H9 (cell line): ENCODE measurements at regions not wholly inside any gene's neighbourhood (a gene's known extent, or its start where the extent isn't known, plus 50 kb on each side); places are given as distances from the start of the nearest gene placed in this dataset.

Source experiments
- DNase-seq: peaks from one replicate; pipeline ENCODE4 v3.0.0-alpha.2; 2017
- H2AFZ ChIP-seq: one replicate; pipeline ENCODE4 v1.6.1; 2013; ENCODE audit warnings: mild to moderate bottlenecking, low read length, control low read depth, moderate library complexity
- H2AK5ac ChIP-seq: 2 replicates; pipeline ENCODE4 v1.6.1; 2013; ENCODE audit warnings: low read length, control low read depth, mixed read lengths; ENCODE audit not compliant: insufficient read length
- H2BK120ac ChIP-seq: one replicate; pipeline ENCODE4 v1.6.1; 2013; ENCODE audit warnings: low read depth, mild to moderate bottlenecking, low read length, control low read depth, inconsistent platforms; ENCODE audit not compliant: poor library complexity, severe bottlenecking
- H2BK12ac ChIP-seq: 2 replicates; pipeline ENCODE4 v1.6.1; 2013; ENCODE audit warnings: low read length, control low read depth, mixed read lengths, low read depth; ENCODE audit not compliant: insufficient read length
- H2BK15ac ChIP-seq: 2 replicates; pipeline ENCODE4 v1.6.1; 2013; ENCODE audit warnings: low read depth, low read length, control low read depth
- H2BK20ac ChIP-seq: one replicate; pipeline ENCODE4 v1.6.1; 2013; ENCODE audit warnings: low read depth, mild to moderate bottlenecking, low read length, control low read depth, inconsistent platforms; ENCODE audit not compliant: poor library complexity, severe bottlenecking
- H2BK5ac ChIP-seq: 2 replicates; pipeline ENCODE4 v1.6.1; 2013; ENCODE audit warnings: low read length, control low read depth, mixed read lengths; ENCODE audit not compliant: insufficient read length
- H3K14ac ChIP-seq: 2 replicates; pipeline ENCODE4 v1.6.1; 2013; ENCODE audit warnings: low read length, control low read depth; ENCODE audit not compliant: insufficient read depth
- H3K18ac ChIP-seq: 2 replicates; pipeline ENCODE4 v1.6.1; 2013; ENCODE audit warnings: low read depth, mild to moderate bottlenecking, mixed read lengths, low read length, control low read depth; ENCODE audit not compliant: insufficient read length
- H3K23ac ChIP-seq: 2 replicates; pipeline ENCODE4 v1.6.1; 2013; ENCODE audit warnings: low read length, control low read depth, mixed read lengths, low read depth; ENCODE audit not compliant: insufficient read length
- H3K23me2 ChIP-seq: 2 replicates; pipeline ENCODE4 v1.6.1; 2013; ENCODE audit warnings: low read depth, mild to moderate bottlenecking, mixed read lengths, low read length, control low read depth; ENCODE audit not compliant: insufficient read length, poor library complexity, severe bottlenecking
- H3K27ac ChIP-seq: 2 replicates; pipeline ENCODE4 v1.5.1; 2013; ENCODE audit warnings: low read length, control low read depth, mixed read lengths, low read depth; ENCODE audit not compliant: insufficient read length
- H3K27me3 ChIP-seq: 2 replicates; pipeline ENCODE4 v1.6.1; 2013; ENCODE audit warnings: low read length, control low read depth, inconsistent platforms; ENCODE audit not compliant: insufficient read depth
- H3K4ac ChIP-seq: 2 replicates; pipeline ENCODE4 v1.6.1; 2013; ENCODE audit warnings: low read depth, mild to moderate bottlenecking, control low read depth, inconsistent platforms, low read length, moderate library complexity
- H3K4me1 ChIP-seq: 2 replicates; pipeline ENCODE4 v1.6.1; 2013; ENCODE audit warnings: low read length, control low read depth, inconsistent platforms; ENCODE audit not compliant: insufficient read depth
- H3K4me2 ChIP-seq: 2 replicates; pipeline ENCODE4 v1.6.1; 2013; ENCODE audit warnings: low read length, control low read depth, mixed read lengths; ENCODE audit not compliant: insufficient read length, insufficient read depth
- H3K56ac ChIP-seq: 2 replicates; pipeline ENCODE4 v1.6.1; 2013; ENCODE audit warnings: low read depth, mild to moderate bottlenecking, mixed read lengths, low read length, control low read depth; ENCODE audit not compliant: insufficient read length
- H3K79me1 ChIP-seq: 2 replicates; pipeline ENCODE4 v1.6.1; 2013; ENCODE audit warnings: low read depth, mild to moderate bottlenecking, moderate library complexity, low read length, control low read depth, inconsistent platforms; ENCODE audit not compliant: insufficient read depth, poor library complexity, severe bottlenecking
- H3K79me2 ChIP-seq: 2 replicates; pipeline ENCODE4 v1.6.1; 2013; ENCODE audit warnings: low read length, control low read depth, inconsistent platforms; ENCODE audit not compliant: insufficient read depth
- H3K9ac ChIP-seq: 2 replicates; pipeline ENCODE4 v1.6.1; 2013; ENCODE audit warnings: low read length, control low read depth, mixed read lengths; ENCODE audit not compliant: insufficient read length; ENCODE audit errors: extremely low read depth
- H3K9me3 ChIP-seq: one replicate; pipeline ENCODE4 v1.6.1; 2013; ENCODE audit warnings: low read depth, low read length, inconsistent platforms; ENCODE audit not compliant: control insufficient read depth
- H3T11ph ChIP-seq: one replicate; pipeline ENCODE4 v1.6.1; 2013; ENCODE audit warnings: mild to moderate bottlenecking, low read length, control low read depth, inconsistent platforms
- H4K20me1 ChIP-seq: one replicate; pipeline ENCODE4 v1.6.1; 2013; ENCODE audit not compliant: control insufficient read depth, insufficient read length, insufficient read depth
- H4K5ac ChIP-seq: 2 replicates; pipeline ENCODE4 v1.6.1; 2013; ENCODE audit warnings: low read depth, mild to moderate bottlenecking, mixed read lengths, low read length, control low read depth; ENCODE audit not compliant: insufficient read length
- H4K8ac ChIP-seq: replicated peaks from 2 replicates; pipeline ENCODE4 v1.6.1; 2013; ENCODE audit warnings: low read length, control low read depth, mixed read lengths, low read depth; ENCODE audit not compliant: insufficient read length
- H4K91ac ChIP-seq: 2 replicates; pipeline ENCODE4 v1.6.1; 2013; ENCODE audit warnings: low read depth, mild to moderate bottlenecking, moderate library complexity, mixed read lengths, low read length, control low read depth; ENCODE audit not compliant: insufficient read length
- H3K27ac Mint-ChIP-seq, 3 experiments: 2 replicates in 2 of 3; 3 replicates in 1 of 3; pipeline ENCODE4 v1.8.0; 2020 to 2021; ENCODE audit warnings: mixed read lengths in 3 of 3, mild to moderate bottlenecking in 1 of 3, moderate library complexity in 1 of 3
- H3K27me3 Mint-ChIP-seq: 2 replicates; pipeline ENCODE4 v1.8.0; 2021; ENCODE audit warnings: low read depth, mild to moderate bottlenecking, moderate library complexity, mixed read lengths
- H3K36me3 Mint-ChIP-seq, 3 experiments: 2 replicates in 2 of 3; 3 replicates in 1 of 3; pipeline ENCODE4 v1.8.0; 2020 to 2021; ENCODE audit warnings: low read depth in 3 of 3, mixed read lengths in 3 of 3; ENCODE audit not compliant: insufficient read depth in 1 of 3
- H3K4me1 Mint-ChIP-seq, 2 experiments: 2 replicates each; pipeline ENCODE4 v1.8.0; 2020; ENCODE audit warnings: mixed read lengths in 2 of 2
- H3K4me3 Mint-ChIP-seq, 2 experiments: 2 replicates in 1 of 2; 3 replicates in 1 of 2; pipeline ENCODE4 v1.8.0; 2020 to 2021; ENCODE audit warnings: mild to moderate bottlenecking in 2 of 2, mixed read lengths in 2 of 2, moderate library complexity in 1 of 2
- H3K9me3 Mint-ChIP-seq, 2 experiments: 2 replicates in 1 of 2; 3 replicates in 1 of 2; pipeline ENCODE4 v1.8.0; 2020; ENCODE audit warnings: mild to moderate bottlenecking in 2 of 2, mixed read lengths in 2 of 2, moderate library complexity in 1 of 2
- CTCF ChIP-seq: fragments of 200-600 bp; sonication (generic); conservative IDR thresholded peaks from 3 replicates; pipeline ENCODE4 v1.8.0; 2021; ENCODE audit warnings: antibody characterized with exemption, mild to moderate bottlenecking
- WGBS: extraction: QIAGEN DNeasy Blood & Tissue Kit; methylation state at CpG from one replicate; pipeline ENCODE4 v1.1.7; 2013; ENCODE audit warnings: missing lambda C conversion rate, low lambda C conversion rate, mixed read lengths; ENCODE audit not compliant: insufficient read length; ENCODE audit errors: extremely low coverage; 5-methylcytosine and 5-hydroxymethylcytosine counted together

GRCh38 chr11:72494109-72494429, 59.7 kb upstream of the CLPB start:
- Mint-ChIP-seq H3K9me3 (peaks cover 0 to 2% of the 10 kb centered on the region in 2 experiments; a peak in 2 of 5 replicates), H3K27ac (no peak overlapping the region), H3K4me1 (no peaks in the 10 kb centered on the region; a peak in 1 of 4 replicates), H3K27me3 (peaks cover 3% of the 10 kb centered on the region; the same call in 1 of the 2 replicates), H3K4me3 (no peak overlapping the region), H3K36me3 (no peaks in the 10 kb centered on the region)
- no peak overlapping the region for H3K4me2 ChIP-seq
- no peak overlapping the region for H3K4ac ChIP-seq
- no peak overlapping the region for H3K14ac ChIP-seq
- H3K56ac ChIP-seq = no peak overlapping the region
- H4K8ac ChIP-seq = no peak overlapping the region
- no peaks in the 10 kb centered on the region for H3K79me2 ChIP-seq
- H3K27ac ChIP-seq = no peak overlapping the region
- no peak overlapping the region for H2BK120ac ChIP-seq
- no peak overlapping the region for H2AFZ ChIP-seq
- no peak for DNase-seq
- no peak overlapping the region for H3K23ac ChIP-seq
- no peak overlapping the region for H4K91ac ChIP-seq
- no peak for TF ChIP-seq CTCF
- H3K9me3 ChIP-seq = no peaks in the 10 kb centered on the region
- no peaks in the 10 kb centered on the region for H3K27me3 ChIP-seq
- WGBS = no CpG with 5 or more reads among the region's 1 CpG
- H2AK5ac ChIP-seq = no peak overlapping the region
- no peaks in the 10 kb centered on the region for H3K23me2 ChIP-seq
- no peak overlapping the region for H2BK20ac ChIP-seq
- no peak overlapping the region for H3T11ph ChIP-seq
- H2BK12ac ChIP-seq = no peak overlapping the region
- H3K18ac ChIP-seq = no peak overlapping the region
- H4K20me1 ChIP-seq = no peaks in the 10 kb centered on the region
- no peak overlapping the region for H2BK5ac ChIP-seq
- H3K79me1 ChIP-seq = no peaks in the 10 kb centered on the region
- H3K9ac ChIP-seq = no peak overlapping the region
- H2BK15ac ChIP-seq = no peak overlapping the region
- H4K5ac ChIP-seq = no peak overlapping the region
- H3K4me1 ChIP-seq = no peaks in the 10 kb centered on the region
